ENCODE measurements at regions not wholly inside any gene's neighbourhood (a gene's known extent, or its start where the extent isn't known, plus 50 kb on each side); places are given as distances from the start of the nearest gene placed in this dataset.
A peak's percentile ranks its signal among the peaks of the same experiment; 100 is the strongest.

DNA sequence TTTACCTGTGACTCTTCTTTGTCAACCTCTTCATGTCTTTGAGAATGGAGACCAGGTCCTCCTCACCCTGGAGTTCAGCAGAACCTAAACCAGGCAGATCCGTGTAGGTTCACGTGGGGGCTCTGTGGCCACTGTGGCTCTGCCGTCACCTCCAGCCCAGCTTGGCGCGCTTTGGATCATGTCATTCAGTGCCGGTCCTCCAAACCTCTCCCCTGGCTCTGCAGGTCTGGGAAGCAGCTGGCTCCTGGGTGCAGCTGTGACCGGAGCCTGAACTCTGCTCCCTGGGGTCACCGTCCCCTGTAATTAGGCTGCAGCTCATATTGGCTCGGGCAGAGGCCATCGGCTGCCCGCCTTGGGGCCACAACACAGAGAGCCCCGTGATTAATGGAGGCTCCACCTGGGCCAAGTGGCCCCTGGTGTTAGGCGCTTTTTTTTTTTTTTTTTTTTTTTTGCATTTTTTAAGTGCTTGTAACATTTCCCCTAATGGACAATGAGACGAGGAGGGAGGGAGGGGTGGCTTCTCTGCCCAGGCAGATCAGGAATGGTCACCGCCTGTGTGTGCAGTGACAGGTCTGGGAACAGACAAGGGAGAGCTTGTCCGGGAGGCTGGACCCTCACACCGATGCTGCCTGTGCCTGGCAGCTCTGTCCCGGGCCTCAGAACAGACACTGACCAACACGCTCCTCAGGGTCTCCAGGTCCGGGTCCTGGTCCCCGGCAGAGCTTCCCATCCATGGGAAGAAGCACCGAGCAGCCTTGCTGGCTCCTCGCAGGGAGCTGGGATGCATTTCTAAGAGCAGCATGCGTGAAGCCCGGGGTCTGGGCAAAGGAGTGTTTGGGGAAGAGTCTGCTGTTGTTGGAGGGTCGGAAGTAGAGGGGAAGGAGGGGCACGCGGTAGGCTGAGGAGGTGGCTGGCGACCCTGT, 247.9 kb downstream of the SEC14L1 start:
- peaks cover 41% of the 10 kb centered on the region for H3K4me1 ChIP-seq (ENCODE audit: control insufficient read depth, low read depth, low read length)

GRCh38 chr17:77390870-77391269, 250.1 kb downstream of the SEC14L1 start:
- Histone ChIP-seq H4K8ac (ENCODE audit: low read depth, low read length) (no peak overlapping the region), H3K9ac (ENCODE audit: low read length) (peak overlapping the region; percentile 29), H2AK5ac (ENCODE audit: low read length) (no peak overlapping the region), H2BK15ac (replicated peaks; ENCODE audit: low read depth) (no peak overlapping the region), H3K79me1 (ENCODE audit: low read length) (peaks cover 49% of the 10 kb centered on the region), H3K23ac (ENCODE audit: low read length) (no peak overlapping the region), H3K79me2 (ENCODE audit: control insufficient read depth, insufficient read depth, low read length) (peaks cover 59% of the 10 kb centered on the region), H4K5ac (ENCODE audit: low read length) (no peak overlapping the region), H2BK5ac (ENCODE audit: low read length) (no peak overlapping the region), H3K18ac (ENCODE audit: low read length) (peak overlapping the region; percentile 7), H3K4me3 (ENCODE audit: low read length) (no peak overlapping the region), H3K4me1 (ENCODE audit: control insufficient read depth, low read depth, low read length) (peaks cover 46% of the 10 kb centered on the region), H3K27ac (ENCODE audit: low read depth, low read length) (no peak overlapping the region), H3K4ac (ENCODE audit: low read depth, low read length) (no peak overlapping the region), H3K56ac (ENCODE audit: low read length) (peak overlapping the region; percentile 30), H3K27me3 (ENCODE audit: insufficient read depth, low read length, poor library complexity) (no peaks in the 10 kb centered on the region), H3K36me3 (ENCODE audit: control insufficient read depth, insufficient read depth, low read length) (no peaks in the 10 kb centered on the region), H2BK120ac (ENCODE audit: low read depth, low read length) (no peak overlapping the region), H3K4me2 (ENCODE audit: low read length) (no peak overlapping the region)
- DNase-seq, result no peak
- WGBS (ENCODE audit: extremely low coverage, insufficient coverage, low lambda C conversion rate), result no CpG with 5 or more reads among the region's 12 CpGs

More for the DNA sequence above, 247.9 kb downstream of the SEC14L1 start:
- Histone ChIP-seq H2BK120ac (ENCODE audit: low read depth, low read length) (no peak overlapping the region), H3K4me3 (ENCODE audit: low read length) (no peak overlapping the region), H2BK15ac (replicated peaks; ENCODE audit: low read depth) (no peak overlapping the region), H3K18ac (ENCODE audit: low read length) (peak overlapping the region; percentile 13), H3K56ac (ENCODE audit: low read length) (peak overlapping the region; percentile 67), H3K36me3 (ENCODE audit: control insufficient read depth, insufficient read depth, low read length) (no peaks in the 10 kb centered on the region), H3K27me3 (ENCODE audit: insufficient read depth, low read length, poor library complexity) (no peaks in the 10 kb centered on the region), H2AK5ac (ENCODE audit: low read length) (peak overlapping the region; percentile 51), H3K4ac (ENCODE audit: low read depth, low read length) (peak overlapping the region; percentile 8), H3K23ac (ENCODE audit: low read length) (peak overlapping the region; percentile 57), H3K4me2 (ENCODE audit: low read length) (no peak overlapping the region), H2BK5ac (ENCODE audit: low read length) (peak overlapping the region; percentile 62), H3K79me2 (ENCODE audit: control insufficient read depth, insufficient read depth, low read length) (peaks cover 56% of the 10 kb centered on the region), H4K5ac (ENCODE audit: low read length) (no peak overlapping the region), H3K9ac (ENCODE audit: low read length) (peak overlapping the region; percentile 48), H3K79me1 (ENCODE audit: low read length) (peaks cover 47% of the 10 kb centered on the region), H3K27ac (ENCODE audit: low read depth, low read length) (peak overlapping the region; percentile 55), H4K8ac (ENCODE audit: low read depth, low read length) (no peak overlapping the region)
- WGBS (ENCODE audit: extremely low coverage, insufficient coverage, low lambda C conversion rate), result no CpG with 5 or more reads among the region's 29 CpGs
- DNase-seq, result no peak

DNA sequence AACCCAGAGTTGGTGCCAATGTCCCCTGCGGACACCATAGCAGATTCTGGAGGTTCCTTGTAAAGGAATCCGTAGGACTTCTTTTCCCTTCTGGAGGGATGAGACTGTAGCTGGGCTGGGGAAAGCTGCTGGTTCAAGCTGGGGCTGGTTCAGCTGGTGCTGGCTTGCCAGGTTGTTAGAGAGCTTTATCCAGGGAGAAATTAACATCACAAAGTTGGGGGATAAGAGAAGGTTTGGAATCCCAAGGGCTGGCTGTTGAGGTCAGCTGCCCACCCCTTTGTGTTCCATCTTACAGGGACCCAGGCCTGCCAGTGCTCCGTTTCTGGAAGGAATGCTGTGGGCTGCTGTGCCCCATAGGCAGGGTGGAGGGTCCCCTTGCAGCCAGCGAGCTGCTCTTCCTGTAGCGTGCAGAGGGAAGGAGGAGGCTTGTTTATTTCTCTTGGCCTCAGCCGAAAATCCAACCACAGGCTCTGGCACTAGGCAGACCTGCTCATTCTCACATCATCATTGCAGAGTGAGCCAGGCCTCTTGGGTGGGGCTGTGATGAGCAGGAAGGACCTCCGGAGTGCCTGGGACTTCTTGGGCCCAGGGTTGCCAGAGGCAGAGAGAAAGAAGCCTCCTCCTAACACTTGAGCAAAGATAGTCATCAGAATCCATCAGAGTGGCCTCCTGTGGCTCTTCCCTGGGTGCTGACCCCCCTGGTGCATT, 251.1 kb downstream of the SEC14L1 start:
- H3K4me1 ChIP-seq (ENCODE audit: control insufficient read depth, low read depth, low read length), result peaks cover 46% of the 10 kb centered on the region
- H3K79me1 ChIP-seq (ENCODE audit: low read length), result peaks cover 46% of the 10 kb centered on the region
- H3K79me2 ChIP-seq (ENCODE audit: control insufficient read depth, insufficient read depth, low read length), result peaks cover 58% of the 10 kb centered on the region
- H2AK5ac ChIP-seq (ENCODE audit: low read length), result peak overlapping the region; percentile 7
- no peaks in the 10 kb centered on the region for H3K27me3 ChIP-seq (ENCODE audit: insufficient read depth, low read length, poor library complexity)
- no CpG with 5 or more reads among the region's 7 CpGs for WGBS (ENCODE audit: extremely low coverage, insufficient coverage, low lambda C conversion rate)
- H3K23ac ChIP-seq (ENCODE audit: low read length), result no peak overlapping the region
- H4K5ac ChIP-seq (ENCODE audit: low read length), result no peak overlapping the region
- peak overlapping the region; percentile 56 for H3K56ac ChIP-seq (ENCODE audit: low read length)
- peak overlapping the region; percentile 37 for H3K27ac ChIP-seq (ENCODE audit: low read depth, low read length)
- no peak overlapping the region for H4K8ac ChIP-seq (ENCODE audit: low read depth, low read length)
- peak overlapping the region; percentile 20 for H3K4me2 ChIP-seq (ENCODE audit: low read length)
- no peak overlapping the region for H3K18ac ChIP-seq (ENCODE audit: low read length)
- peak overlapping the region; percentile 23 for H3K9ac ChIP-seq (ENCODE audit: low read length)
- no peak overlapping the region for H2BK120ac ChIP-seq (ENCODE audit: low read depth, low read length)
- H2BK15ac ChIP-seq (replicated peaks; ENCODE audit: low read depth), result no peak overlapping the region
- peak; percentile 86 for DNase-seq
- H3K4me3 ChIP-seq (ENCODE audit: low read length), result no peak overlapping the region
- H3K36me3 ChIP-seq (ENCODE audit: control insufficient read depth, insufficient read depth, low read length), result no peaks in the 10 kb centered on the region
- H3K4ac ChIP-seq (ENCODE audit: low read depth, low read length), result no peak overlapping the region
- peak overlapping the region; percentile 33 for H2BK5ac ChIP-seq (ENCODE audit: low read length)

DNA sequence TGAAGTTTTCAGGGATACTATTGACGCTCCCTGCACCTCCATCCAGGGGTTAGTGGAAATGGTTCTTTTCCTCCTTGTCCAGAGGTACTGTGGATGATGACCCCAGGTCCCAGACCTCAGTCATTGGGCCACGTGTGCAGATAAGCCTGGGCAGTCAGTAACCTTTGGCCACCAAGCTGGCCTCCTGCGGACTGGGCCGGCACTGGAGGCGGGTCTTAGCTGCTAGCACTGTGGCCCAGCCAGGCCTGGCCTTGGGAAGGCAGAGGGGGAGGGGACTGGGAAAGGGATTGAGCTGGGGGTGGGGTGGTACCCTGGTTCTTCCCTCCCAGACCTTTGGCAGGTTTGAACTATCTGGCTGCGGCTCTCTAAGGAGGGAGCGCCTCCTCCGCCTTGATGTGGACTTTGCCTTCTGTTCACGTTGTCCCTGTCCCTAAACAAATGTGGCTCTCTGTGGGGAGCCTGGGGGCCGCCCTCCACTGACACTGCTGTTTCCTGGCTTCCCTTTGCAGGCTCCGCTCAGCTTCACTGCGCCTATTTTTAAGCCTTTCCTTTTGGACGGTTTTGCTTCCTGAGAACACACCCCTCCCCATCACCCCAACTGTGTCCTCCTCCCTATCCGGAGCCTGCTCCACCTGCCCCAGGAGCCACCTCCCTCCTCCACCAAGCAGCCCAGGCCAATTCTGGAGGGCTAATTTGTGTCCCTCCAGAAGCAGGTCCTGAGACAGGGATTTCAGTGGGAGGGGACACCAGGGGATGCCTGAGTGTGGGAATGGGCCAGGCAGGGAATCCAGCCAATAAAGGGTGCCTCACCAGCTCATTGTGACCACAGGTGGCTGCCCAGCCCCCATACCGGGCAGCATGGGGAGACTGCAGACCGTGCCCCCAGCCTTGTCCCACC, 251.9 kb downstream of the SEC14L1 start:
- Histone ChIP-seq H3K4me3 (ENCODE audit: low read length) (no peak overlapping the region), H3K79me2 (ENCODE audit: control insufficient read depth, insufficient read depth, low read length) (peaks cover 54% of the 10 kb centered on the region)
- peak; percentile 92 for DNase-seq

GRCh38 chr17:77393274-77393600, 252.5 kb downstream of the SEC14L1 start:
- Histone ChIP-seq H3K18ac (ENCODE audit: low read length) (no peak overlapping the region), H4K8ac (ENCODE audit: low read depth, low read length) (no peak overlapping the region), H3K4me2 (ENCODE audit: low read length) (no peak overlapping the region), H3K56ac (ENCODE audit: low read length) (peak overlapping the region; percentile 67), H3K4me1 (ENCODE audit: control insufficient read depth, low read depth, low read length) (peaks cover 41% of the 10 kb centered on the region), H3K79me2 (ENCODE audit: control insufficient read depth, insufficient read depth, low read length) (peaks cover 53% of the 10 kb centered on the region), H2BK5ac (ENCODE audit: low read length) (peak overlapping the region; percentile 32), H3K27me3 (ENCODE audit: insufficient read depth, low read length, poor library complexity) (no peaks in the 10 kb centered on the region), H2BK15ac (replicated peaks; ENCODE audit: low read depth) (no peak overlapping the region), H3K79me1 (ENCODE audit: low read length) (peaks cover 46% of the 10 kb centered on the region), H3K9ac (ENCODE audit: low read length) (peak overlapping the region; percentile 11), H4K5ac (ENCODE audit: low read length) (no peak overlapping the region), H3K4me3 (ENCODE audit: low read length) (no peak overlapping the region), H3K36me3 (ENCODE audit: control insufficient read depth, insufficient read depth, low read length) (no peaks in the 10 kb centered on the region), H2AK5ac (ENCODE audit: low read length) (no peak overlapping the region), H3K23ac (ENCODE audit: low read length) (no peak overlapping the region), H3K4ac (ENCODE audit: low read depth, low read length) (no peak overlapping the region), H3K27ac (ENCODE audit: low read depth, low read length) (no peak overlapping the region), H2BK120ac (ENCODE audit: low read depth, low read length) (no peak overlapping the region)
- no peak for DNase-seq
- WGBS (ENCODE audit: extremely low coverage, insufficient coverage, low lambda C conversion rate), result no CpG with 5 or more reads among the region's 5 CpGs

More for the DNA sequence above, 251.9 kb downstream of the SEC14L1 start:
- Histone ChIP-seq H2AK5ac (ENCODE audit: low read length) (no peak overlapping the region), H3K79me1 (ENCODE audit: low read length) (peaks cover 44% of the 10 kb centered on the region), H4K5ac (ENCODE audit: low read length) (no peak overlapping the region), H3K4me2 (ENCODE audit: low read length) (peak overlapping the region; percentile 20), H3K23ac (ENCODE audit: low read length) (no peak overlapping the region), H3K56ac (ENCODE audit: low read length) (peak overlapping the region; percentile 67), H3K27me3 (ENCODE audit: insufficient read depth, low read length, poor library complexity) (no peaks in the 10 kb centered on the region), H4K8ac (ENCODE audit: low read depth, low read length) (no peak overlapping the region), H3K4ac (ENCODE audit: low read depth, low read length) (no peak overlapping the region), H3K27ac (ENCODE audit: low read depth, low read length) (peak overlapping the region; percentile 37), H2BK5ac (ENCODE audit: low read length) (peak overlapping the region; percentile 33), H3K36me3 (ENCODE audit: control insufficient read depth, insufficient read depth, low read length) (no peaks in the 10 kb centered on the region), H3K9ac (ENCODE audit: low read length) (peak overlapping the region; percentile 23), H2BK15ac (replicated peaks; ENCODE audit: low read depth) (no peak overlapping the region), H3K4me1 (ENCODE audit: control insufficient read depth, low read depth, low read length) (peaks cover 43% of the 10 kb centered on the region), H3K18ac (ENCODE audit: low read length) (no peak overlapping the region), H2BK120ac (ENCODE audit: low read depth, low read length) (no peak overlapping the region)
- no CpG with 5 or more reads among the region's 16 CpGs for WGBS (ENCODE audit: extremely low coverage, insufficient coverage, low lambda C conversion rate)

Measured in mesendoderm (in vitro differentiated cells).